ENCODE measurements at regions not wholly inside any gene's neighbourhood (a gene's known extent, or its start where the extent isn't known, plus 50 kb on each side); places are given as distances from the start of the nearest gene placed in this dataset.

GRCh38 chr16:20216591-20217217 is 110.6 kb downstream of the GP2 start:
- TF ChIP-seq, protein P1, sequence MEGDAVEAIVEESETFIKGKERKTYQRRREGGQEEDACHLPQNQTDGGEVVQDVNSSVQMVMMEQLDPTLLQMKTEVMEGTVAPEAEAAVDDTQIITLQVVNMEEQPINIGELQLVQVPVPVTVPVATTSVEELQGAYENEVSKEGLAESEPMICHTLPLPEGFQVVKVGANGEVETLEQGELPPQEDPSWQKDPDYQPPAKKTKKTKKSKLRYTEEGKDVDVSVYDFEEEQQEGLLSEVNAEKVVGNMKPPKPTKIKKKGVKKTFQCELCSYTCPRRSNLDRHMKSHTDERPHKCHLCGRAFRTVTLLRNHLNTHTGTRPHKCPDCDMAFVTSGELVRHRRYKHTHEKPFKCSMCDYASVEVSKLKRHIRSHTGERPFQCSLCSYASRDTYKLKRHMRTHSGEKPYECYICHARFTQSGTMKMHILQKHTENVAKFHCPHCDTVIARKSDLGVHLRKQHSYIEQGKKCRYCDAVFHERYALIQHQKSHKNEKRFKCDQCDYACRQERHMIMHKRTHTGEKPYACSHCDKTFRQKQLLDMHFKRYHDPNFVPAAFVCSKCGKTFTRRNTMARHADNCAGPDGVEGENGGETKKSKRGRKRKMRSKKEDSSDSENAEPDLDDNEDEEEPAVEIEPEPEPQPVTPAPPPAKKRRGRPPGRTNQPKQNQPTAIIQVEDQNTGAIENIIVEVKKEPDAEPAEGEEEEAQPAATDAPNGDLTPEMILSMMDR (IDR thresholded peaks at IDR 0.05; ENCODE audit: extremely low read depth in 1 of 2, insufficient read depth in 1 of 2, low read depth in 1 of 2, low read length in 2 of 2), result no peak
- TF ChIP-seq FOS (IDR thresholded peaks at IDR 0.05; ENCODE audit: borderline replicate concordance, insufficient read depth, low read length) (no peak), JUN (IDR thresholded peaks at IDR 0.05; ENCODE audit: borderline replicate concordance, insufficient read depth, insufficient read length, low read depth) (no peak), POLR2A (IDR thresholded peaks at IDR 0.05; ENCODE audit: low read depth, low read length) (no peak), GATA2 (IDR thresholded peaks at IDR 0.05; ENCODE audit: insufficient read depth, insufficient read length, low read depth, low read length) (no peak), MYC (IDR thresholded peaks at IDR 0.05; ENCODE audit: low read depth, low read length) (no peak), POLR2AphosphoS5 (IDR thresholded peaks at IDR 0.05; ENCODE audit: insufficient read depth, low read depth, low read length) (no peak), EZH2 (IDR thresholded peaks at IDR 0.05; ENCODE audit: borderline replicate concordance, low read depth, low read length, severe bottlenecking) (no peak)
- TF ChIP-seq, protein P2, sequence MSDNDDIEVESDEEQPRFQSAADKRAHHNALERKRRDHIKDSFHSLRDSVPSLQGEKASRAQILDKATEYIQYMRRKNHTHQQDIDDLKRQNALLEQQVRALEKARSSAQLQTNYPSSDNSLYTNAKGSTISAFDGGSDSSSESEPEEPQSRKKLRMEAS (IDR thresholded peaks at IDR 0.05; ENCODE audit: insufficient read depth, insufficient read length), result no peak
- Histone ChIP-seq H2AFZ (ENCODE audit: low read depth, low read length) (no peak overlapping the region), H3K9me3 (replicated peaks; ENCODE audit: control insufficient read depth, insufficient read depth, low read length) (peaks cover 3% of the 10 kb centered on the region), H3K79me2 (ENCODE audit: control insufficient read depth, insufficient read depth, low read length) (no peaks in the 10 kb centered on the region), H4K20me1 (replicated peaks; ENCODE audit: control insufficient read depth, extremely low read depth, insufficient read depth, low read length) (no peaks in the 10 kb centered on the region), H3K4me2 (ENCODE audit: insufficient read depth, low read length) (no peak overlapping the region), H3K27me3 (ENCODE audit: control insufficient read depth in 2 of 2, insufficient read depth in 2 of 2, low read length in 2 of 2) (no peaks in the 10 kb centered on the region), H3K9ac (replicated peaks; ENCODE audit: extremely low read depth, insufficient read depth, low read length) (no peak overlapping the region), H3K4me1 (ENCODE audit: control insufficient read depth, extremely low read depth, insufficient read depth, low read length) (no peaks in the 10 kb centered on the region), H3K9me1 (replicated peaks; ENCODE audit: control insufficient read depth, extremely low read depth, insufficient read depth, low read length) (no peaks in the 10 kb centered on the region), H3K27ac (ENCODE audit: insufficient read depth, low read depth, low read length) (no peak overlapping the region), H3K4me3 (replicated peaks in 1 of 3; ENCODE audit: insufficient read depth in 1 of 3, low read depth in 1 of 3, low read length in 3 of 3) (no peak overlapping the region), H3K36me3 (ENCODE audit: control insufficient read depth in 2 of 2, extremely low read depth in 1 of 2, insufficient read depth in 2 of 2, low read length in 2 of 2) (no peaks in the 10 kb centered on the region)
- no peak for FAIRE-seq
- BruUV-seq (replicated peaks), result no TSS peak
- intact Hi-C loops (cut with micrococcal nuclease), result no loop called here
- ChIA-PET POLR2A (no interaction called here), CTCF (no interaction called here)
- no peak for DNase-seq (ENCODE audit: low read depth, low spot score)
- dilution Hi-C loops (cut with MboI; ENCODE audit: extremely low pct_ligation_motif_present, low sequenced_read_pairs), result no loop called here
